IMR-90 (cell line): ENCODE measurements at regions not wholly inside any gene's neighbourhood (a gene's known extent, or its start where the extent isn't known, plus 50 kb on each side); places are given as distances from the start of the nearest gene placed in this dataset.

Source experiments
- ATAC-seq: fragments of 200-7000 bp; cut with Tn5 transposase; 2 replicates; pipeline ENCODE4 v1.9.1; 2020; ENCODE audit warnings: low read depth, mild to moderate bottlenecking, moderate library complexity
- BruUV-seq: library from RNA; stranded (reverse); fragments of 400-500 nt; replicated peaks from 2 replicates; lab custom pipeline; 2021; lab: Mats Ljungman, UMichigan
- CTCF ChIA-PET: fragments of 300-600 bp; formaldehyde crosslinking; extraction: SDS; loops from one replicate; lab custom pipeline; 2021; ENCODE audit warnings: antibody characterized with exemption; lab: Yijun Ruan, JAX
- POLR2A ChIA-PET: fragments of 300-600 bp; sonication (Branson Sonifier 250); formaldehyde crosslinking; loops from one replicate; lab custom pipeline; 2022; ENCODE audit warnings: antibody characterized with exemption; ENCODE audit not compliant: unreplicated experiment; lab: Charles Lee
- DNase-seq: peaks from one replicate; pipeline ENCODE4 v3.0.0; 2013
- H2AFZ ChIP-seq: replicated peaks from 2 replicates; pipeline ENCODE3; 2013; ENCODE audit warnings: low read length, mild to moderate bottlenecking; ENCODE audit not compliant: poor library complexity
- H2AK5ac ChIP-seq: 2 replicates; pipeline ENCODE4 v1.6.1; 2013; ENCODE audit warnings: low read depth, low read length, inconsistent platforms
- H2AK9ac ChIP-seq: replicated peaks from 2 replicates; pipeline ENCODE3; 2013; ENCODE audit warnings: mild to moderate bottlenecking, low read depth, low read length, moderate library complexity; ENCODE audit not compliant: poor library complexity
- H2BK120ac ChIP-seq: 2 replicates; pipeline ENCODE4 v1.6.1; 2013; ENCODE audit warnings: low read depth, low read length, inconsistent platforms
- H2BK15ac ChIP-seq: 3 replicates; pipeline ENCODE4 v1.6.1; 2013; ENCODE audit warnings: low read depth, low read length, inconsistent platforms
- H2BK20ac ChIP-seq: 2 replicates; pipeline ENCODE4 v1.6.1; 2013; ENCODE audit warnings: low read depth, mild to moderate bottlenecking, inconsistent platforms, low read length, moderate library complexity
- H2BK5ac ChIP-seq: 2 replicates; pipeline ENCODE4 v1.6.1; 2013; ENCODE audit warnings: mild to moderate bottlenecking, low read depth, low read length, inconsistent platforms; ENCODE audit not compliant: poor library complexity, severe bottlenecking
- H3K14ac ChIP-seq: replicated peaks from 2 replicates; pipeline ENCODE4 v1.6.1; 2013; ENCODE audit warnings: low read depth, low read length, inconsistent platforms
- H3K18ac ChIP-seq: 2 replicates; pipeline ENCODE4 v1.6.1; 2013; ENCODE audit warnings: low read depth, low read length, control low read depth
- H3K23ac ChIP-seq: 2 replicates; pipeline ENCODE4 v1.6.1; 2013; ENCODE audit warnings: low read depth, low read length, inconsistent platforms
- H3K27ac ChIP-seq: 2 replicates; pipeline ENCODE4 v1.5.1; 2013; ENCODE audit warnings: mild to moderate bottlenecking, control low read depth, low read length; ENCODE audit not compliant: insufficient read depth
- H3K27me3 ChIP-seq: 2 replicates; pipeline ENCODE4 v1.6.1; 2013; ENCODE audit warnings: low read length; ENCODE audit not compliant: control insufficient read depth, insufficient read depth
- H3K36me3 ChIP-seq: 2 replicates; pipeline ENCODE4 v1.6.1; 2013; ENCODE audit warnings: low read length, mixed read lengths; ENCODE audit not compliant: control insufficient read depth, insufficient read depth
- H3K4ac ChIP-seq: 2 replicates; pipeline ENCODE4 v1.6.1; 2013; ENCODE audit warnings: low read depth, low read length, inconsistent platforms
- H3K4me1 ChIP-seq: 2 replicates; pipeline ENCODE4 v1.6.1; 2013; ENCODE audit warnings: low read length, mixed read lengths; ENCODE audit not compliant: control insufficient read depth, insufficient read depth
- H3K4me2 ChIP-seq: 2 replicates; pipeline ENCODE4 v1.6.1; 2013; ENCODE audit warnings: low read depth, mild to moderate bottlenecking, control low read depth, low read length, moderate library complexity
- H3K4me3 ChIP-seq: 2 replicates; pipeline ENCODE4 v1.5.1; 2013; ENCODE audit warnings: low read depth, mild to moderate bottlenecking, control low read depth, low read length, moderate library complexity; ENCODE audit not compliant: insufficient read depth
- H3K56ac ChIP-seq: 2 replicates; pipeline ENCODE4 v1.6.1; 2013; ENCODE audit warnings: low read length, inconsistent platforms; ENCODE audit not compliant: insufficient read depth; ENCODE audit errors: extremely low read depth
- H3K79me1 ChIP-seq, 2 experiments: 2 replicates each; pipeline ENCODE4 v1.6.1; 2013; ENCODE audit warnings: low read length in 2 of 2, inconsistent platforms in 1 of 2, low read depth in 1 of 2
- H3K9ac ChIP-seq: 2 replicates; pipeline ENCODE4 v1.6.1; 2013; ENCODE audit warnings: low read depth, low read length, control low read depth
- H3K9me1 ChIP-seq: 2 replicates; pipeline ENCODE4 v1.6.1; 2013; ENCODE audit warnings: low read length, inconsistent platforms; ENCODE audit not compliant: insufficient read depth
- H3K9me3 ChIP-seq: 2 replicates; pipeline ENCODE4 v1.6.1; 2013; ENCODE audit warnings: low read length; ENCODE audit not compliant: control insufficient read depth, insufficient read depth
- H4K20me1 ChIP-seq: 2 replicates; pipeline ENCODE4 v1.6.1; 2013; ENCODE audit warnings: low read length, inconsistent platforms; ENCODE audit not compliant: insufficient read depth
- H4K5ac ChIP-seq: 2 replicates; pipeline ENCODE4 v1.6.1; 2013; ENCODE audit warnings: mild to moderate bottlenecking, low read depth, low read length, control low read depth
- H4K8ac ChIP-seq, 2 experiments: 2 replicates each; pipeline ENCODE4 v1.6.1; 2013; ENCODE audit warnings: low read depth in 2 of 2, low read length in 2 of 2, control low read depth in 1 of 2, inconsistent platforms in 1 of 2
- H4K91ac ChIP-seq: 2 replicates; pipeline ENCODE4 v1.6.1; 2013; ENCODE audit warnings: low read depth, low read length, inconsistent platforms; ENCODE audit not compliant: insufficient read depth
- BHLHE40 ChIP-seq: fragments of 150-350 bp; IDR thresholded peaks from 2 replicates; pipeline ENCODE4 v1.6.1; 2016; ENCODE audit warnings: mild to moderate bottlenecking, low read depth, low read length
- CEBPB ChIP-seq: IDR thresholded peaks from 2 replicates; pipeline ENCODE4 v1.6.1; 2012; ENCODE audit warnings: low read depth, low read length, improper control_type of control experiment
- CHD1 ChIP-seq: IDR thresholded peaks from 2 replicates; pipeline ENCODE4 v1.6.1; 2012; ENCODE audit warnings: low read depth, low read length, improper control_type of control experiment
- ELK1 ChIP-seq: fragments of 150-350 bp; IDR thresholded peaks from 2 replicates; pipeline ENCODE4 v1.6.1; 2016; ENCODE audit warnings: low read depth, mild to moderate bottlenecking, low read length, moderate library complexity, borderline replicate concordance
- FOS ChIP-seq: fragments of 150-350 bp; IDR thresholded peaks from 2 replicates; pipeline ENCODE4 v1.6.1; 2016; ENCODE audit warnings: low read depth, low read length
- MAFK ChIP-seq: IDR thresholded peaks from 2 replicates; pipeline ENCODE4 v1.6.1; 2012; ENCODE audit warnings: low read depth, low read length, improper control_type of control experiment
- MAZ ChIP-seq: IDR thresholded peaks from 2 replicates; pipeline ENCODE4 v1.6.1; 2012; ENCODE audit warnings: low read depth, mild to moderate bottlenecking, low read length, improper control_type of control experiment, moderate library complexity, borderline replicate concordance
- MXI1 ChIP-seq: IDR thresholded peaks from 2 replicates; pipeline ENCODE4 v1.6.1; 2012; ENCODE audit warnings: low read depth, mild to moderate bottlenecking, low read length, moderate library complexity, borderline replicate concordance
- NFE2L2 ChIP-seq: fragments of 150-350 bp; IDR thresholded peaks from 2 replicates; pipeline ENCODE4 v1.6.1; 2016; ENCODE audit warnings: low read depth, mild to moderate bottlenecking, low read length
- POLR2A ChIP-seq: IDR thresholded peaks from 2 replicates; pipeline ENCODE4 v1.6.1; 2012; ENCODE audit warnings: mild to moderate bottlenecking, low read depth, low read length
- RAD21 ChIP-seq: IDR thresholded peaks from 2 replicates; pipeline ENCODE4 v1.6.1; 2012; ENCODE audit warnings: low read length, improper control_type of control experiment
- RCOR1 ChIP-seq: IDR thresholded peaks from 2 replicates; pipeline ENCODE4 v1.6.1; 2012; ENCODE audit warnings: mild to moderate bottlenecking, low read length, improper control_type of control experiment; ENCODE audit not compliant: insufficient replicate concordance
- RFX5 ChIP-seq: IDR thresholded peaks from 2 replicates; pipeline ENCODE4 v1.8.0; 2012; ENCODE audit warnings: low read depth, mild to moderate bottlenecking, low read length, moderate library complexity
- SMC3 ChIP-seq: fragments of 150-350 bp; IDR thresholded peaks from 2 replicates; pipeline ENCODE4 v1.6.1; 2016; ENCODE audit warnings: low read depth, mild to moderate bottlenecking, antibody characterized with exemption, low read length, moderate library complexity
- USF2 ChIP-seq: fragments of 150-350 bp; IDR thresholded peaks from 2 replicates; pipeline ENCODE4 v1.6.1; 2017; ENCODE audit warnings: mild to moderate bottlenecking, antibody characterized with exemption, low read length, low read depth
- WGBS, 2 experiments: methylation state at CpG; one replicate each; pipeline versions ENCODE4 v1.1.5 to v1.1.7; 2013; ENCODE audit warnings: missing lambda C conversion rate in 2 of 2; ENCODE audit not compliant: insufficient read length in 1 of 2; ENCODE audit errors: extremely low coverage in 2 of 2; 5-methylcytosine and 5-hydroxymethylcytosine counted together
- dilution Hi-C: fragments of 300-500 bp; cut with HindIII; formaldehyde crosslinking; loops from one replicate; pipeline ENCODE4 v1.14.3; 2018; ENCODE audit warnings: low sequenced_read_pairs; ENCODE audit not compliant: unreplicated experiment
- in situ Hi-C: fragments of 300-500 bp; cut with MboI; formaldehyde crosslinking; loops from 3 replicates; pipeline ENCODE4 v1.14.3; 2019; ENCODE audit warnings: low sequenced_read_pairs, inconsistent platforms, mixed read lengths
- intact Hi-C: fragments of 100-400 bp; cut with micrococcal nuclease; formaldehyde crosslinking; loops from 2 replicates; pipeline ENCODE4 v1.10.0; 2022
- TF ChIP-seq, protein P1 (sequence below): conservative IDR thresholded peaks from 2 replicates; pipeline ENCODE4 v1.5.1; 2012; ENCODE audit warnings: mild to moderate bottlenecking, low read depth, low read length, improper control_type of control experiment

DNA sequence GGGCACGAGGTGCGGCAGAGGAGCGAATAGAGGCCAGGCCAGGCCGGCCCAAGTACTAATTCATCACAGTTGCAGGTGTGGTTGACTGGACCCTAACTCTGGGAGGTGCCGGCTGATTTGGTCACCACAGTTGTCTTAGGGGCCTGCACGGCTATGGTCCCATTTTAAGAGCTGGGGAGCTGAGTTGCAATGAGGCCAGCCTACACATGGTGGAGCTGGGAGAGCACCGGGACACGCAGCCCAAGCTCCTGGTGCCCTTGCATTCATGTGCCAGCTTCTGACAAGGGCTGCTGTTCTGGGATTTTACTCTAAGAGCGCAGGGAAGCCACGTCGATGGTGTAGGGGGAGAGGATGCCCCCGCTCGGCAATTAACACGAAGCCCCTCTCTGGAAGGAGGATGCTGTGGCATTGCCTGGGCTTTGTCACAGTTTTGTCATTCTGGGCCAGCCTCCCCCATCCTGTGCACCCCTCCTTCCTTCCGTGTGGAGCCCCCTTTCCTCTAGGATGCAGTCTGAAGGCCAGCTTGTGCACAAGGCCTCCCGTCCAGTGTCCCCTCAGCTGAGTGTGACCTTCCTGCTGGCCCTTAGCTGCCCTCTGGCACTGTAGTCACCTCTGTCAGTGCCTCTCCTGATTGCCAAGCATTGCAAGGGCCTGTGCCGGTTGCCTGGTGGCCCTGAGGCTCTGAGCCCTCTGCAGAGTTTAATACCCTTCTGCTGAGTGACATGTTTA, 109.4 kb upstream of the C1QTNF9B start:
- ChIA-PET CTCF (no interaction called here), POLR2A (no interaction called here)
- Histone ChIP-seq H3K9me3 (no peaks in the 10 kb centered on the region), H3K14ac (no peak overlapping the region), H3K23ac (no peak overlapping the region), H3K4me1 (peaks cover 12% of the 10 kb centered on the region), H3K27me3 (no peaks in the 10 kb centered on the region), H4K20me1 (no peaks in the 10 kb centered on the region), H2BK5ac (no peak overlapping the region), H3K4me3 (no peak overlapping the region), H4K91ac (no peak overlapping the region), H3K36me3 (no peaks in the 10 kb centered on the region), H3K9ac (no peak overlapping the region), H2BK20ac (no peak overlapping the region), H4K8ac (no peak overlapping the region), H2AFZ (no peak overlapping the region), H3K9me1 (peaks cover 9% of the 10 kb centered on the region), H3K4me2 (no peak overlapping the region), H3K79me1 (no peaks in the 10 kb centered on the region), H3K27ac (no peak overlapping the region), H3K18ac (no peak overlapping the region), H4K5ac (no peak overlapping the region), H3K4ac (no peak overlapping the region), H3K56ac (no peak overlapping the region), H2AK5ac (peak overlapping the region; percentile 48; the same call in 1 of the 2 replicates), H2AK9ac (no peak overlapping the region), H2BK120ac (no peak overlapping the region), H2BK15ac (no peak overlapping the region)
- DNase-seq (no peak), ATAC-seq (no peak)
- dilution Hi-C loops: no loop called here
- TF ChIP-seq RFX5 (no peak), CHD1 (no peak), CEBPB (no peak), MAFK (no peak), MXI1 (no peak), USF2 (no peak), ELK1 (no peak), MAZ (no peak), RCOR1 (no peak), BHLHE40 (no peak), NFE2L2 (no peak), SMC3 (no peak), FOS (no peak), POLR2A (no peak), RAD21 (no peak)
- TF ChIP-seq, protein P1, sequence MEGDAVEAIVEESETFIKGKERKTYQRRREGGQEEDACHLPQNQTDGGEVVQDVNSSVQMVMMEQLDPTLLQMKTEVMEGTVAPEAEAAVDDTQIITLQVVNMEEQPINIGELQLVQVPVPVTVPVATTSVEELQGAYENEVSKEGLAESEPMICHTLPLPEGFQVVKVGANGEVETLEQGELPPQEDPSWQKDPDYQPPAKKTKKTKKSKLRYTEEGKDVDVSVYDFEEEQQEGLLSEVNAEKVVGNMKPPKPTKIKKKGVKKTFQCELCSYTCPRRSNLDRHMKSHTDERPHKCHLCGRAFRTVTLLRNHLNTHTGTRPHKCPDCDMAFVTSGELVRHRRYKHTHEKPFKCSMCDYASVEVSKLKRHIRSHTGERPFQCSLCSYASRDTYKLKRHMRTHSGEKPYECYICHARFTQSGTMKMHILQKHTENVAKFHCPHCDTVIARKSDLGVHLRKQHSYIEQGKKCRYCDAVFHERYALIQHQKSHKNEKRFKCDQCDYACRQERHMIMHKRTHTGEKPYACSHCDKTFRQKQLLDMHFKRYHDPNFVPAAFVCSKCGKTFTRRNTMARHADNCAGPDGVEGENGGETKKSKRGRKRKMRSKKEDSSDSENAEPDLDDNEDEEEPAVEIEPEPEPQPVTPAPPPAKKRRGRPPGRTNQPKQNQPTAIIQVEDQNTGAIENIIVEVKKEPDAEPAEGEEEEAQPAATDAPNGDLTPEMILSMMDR: no peak
- in situ Hi-C loops: no loop called here
- BruUV-seq: no TSS peak
- WGBS, 2 experiments: 85% methylated on average over 8 of the region's 17 CpGs; no CpG with 5 or more reads in 1 of the 2 experiments
- intact Hi-C loops: loop anchor here (5.0 kb wide), 1 partner anchor 79 kb away; no protein-coding TSS in a partner anchor
